GM18517 (cell line): ENCODE measurements at regions not wholly inside any gene's neighbourhood (a gene's known extent, or its start where the extent isn't known, plus 50 kb on each side); places are given as distances from the start of the nearest gene placed in this dataset.
"Not testable (repeated sequence)": the region's sequence is repeated elsewhere in the genome, so short reads cannot be mapped to it uniquely, and the experiment has no call there.

Experiments used
- ATAC-seq: cut with Tn5 transposase; IDR thresholded peaks from one replicate; pipeline ENCODE4 v1.9.1; 2021; ENCODE audit warnings: mild to moderate bottlenecking, moderate library complexity; ENCODE audit not compliant: unreplicated experiment

DNA sequence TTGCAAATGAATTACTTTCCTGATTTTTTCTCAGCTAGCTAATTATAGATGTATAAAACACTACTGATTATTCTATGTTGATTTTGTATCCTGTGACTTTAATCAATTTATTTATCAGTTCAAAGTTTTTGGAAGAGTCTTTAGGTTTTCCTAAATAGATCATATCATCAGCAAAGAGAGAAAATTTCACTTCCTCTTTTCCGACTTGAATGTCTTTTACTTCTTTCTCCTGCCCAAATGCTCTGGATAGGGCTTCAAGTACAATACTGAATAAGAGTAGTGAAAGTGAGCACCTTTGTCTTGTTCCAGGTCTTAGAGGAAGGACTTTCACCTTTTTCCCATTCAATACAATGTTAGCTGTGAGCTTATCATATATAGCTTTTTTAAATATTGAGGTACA is 417.9 kb downstream of the PDGFC start:
- ATAC-seq, result no peak

DNA sequence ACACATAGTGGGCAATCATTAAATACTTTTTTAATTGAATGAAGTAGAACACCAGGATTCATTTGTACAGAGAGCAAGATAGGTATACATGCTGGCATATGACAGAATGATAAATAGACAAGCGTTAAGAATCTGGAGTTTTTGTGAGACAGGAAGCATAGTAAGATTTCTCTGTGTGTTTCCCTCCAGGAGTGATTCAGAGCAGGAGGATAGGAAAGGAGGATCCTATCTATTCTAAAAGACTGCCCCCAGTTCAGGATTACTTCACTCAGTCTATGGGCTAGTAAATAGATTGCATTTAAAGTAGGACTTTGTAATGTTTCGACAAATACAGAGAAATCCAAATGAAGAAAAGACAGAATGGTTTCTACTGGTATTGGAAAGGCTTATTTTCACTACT is 423.7 kb downstream of the PDGFC start:
- no peak for ATAC-seq

DNA sequence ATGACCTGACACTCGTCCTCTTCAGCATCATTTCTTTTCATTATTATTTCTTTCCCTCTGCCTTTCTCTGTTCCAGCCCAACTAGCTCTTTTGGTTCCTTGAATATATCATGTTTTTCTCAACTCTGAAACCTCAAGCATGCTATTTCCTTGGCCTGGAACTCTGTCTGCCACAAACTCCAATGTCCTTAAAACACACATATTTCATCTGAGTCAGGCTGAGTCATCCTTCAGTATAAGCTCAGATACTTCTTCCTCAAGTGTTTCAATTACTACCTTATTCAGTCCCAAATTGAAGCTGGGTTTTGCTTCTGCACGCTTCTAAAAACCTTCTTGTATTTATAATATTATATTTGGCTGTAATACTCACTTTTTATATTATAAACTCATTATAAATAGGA is 424.2 kb downstream of the PDGFC start:
- ATAC-seq, result no peak

DNA sequence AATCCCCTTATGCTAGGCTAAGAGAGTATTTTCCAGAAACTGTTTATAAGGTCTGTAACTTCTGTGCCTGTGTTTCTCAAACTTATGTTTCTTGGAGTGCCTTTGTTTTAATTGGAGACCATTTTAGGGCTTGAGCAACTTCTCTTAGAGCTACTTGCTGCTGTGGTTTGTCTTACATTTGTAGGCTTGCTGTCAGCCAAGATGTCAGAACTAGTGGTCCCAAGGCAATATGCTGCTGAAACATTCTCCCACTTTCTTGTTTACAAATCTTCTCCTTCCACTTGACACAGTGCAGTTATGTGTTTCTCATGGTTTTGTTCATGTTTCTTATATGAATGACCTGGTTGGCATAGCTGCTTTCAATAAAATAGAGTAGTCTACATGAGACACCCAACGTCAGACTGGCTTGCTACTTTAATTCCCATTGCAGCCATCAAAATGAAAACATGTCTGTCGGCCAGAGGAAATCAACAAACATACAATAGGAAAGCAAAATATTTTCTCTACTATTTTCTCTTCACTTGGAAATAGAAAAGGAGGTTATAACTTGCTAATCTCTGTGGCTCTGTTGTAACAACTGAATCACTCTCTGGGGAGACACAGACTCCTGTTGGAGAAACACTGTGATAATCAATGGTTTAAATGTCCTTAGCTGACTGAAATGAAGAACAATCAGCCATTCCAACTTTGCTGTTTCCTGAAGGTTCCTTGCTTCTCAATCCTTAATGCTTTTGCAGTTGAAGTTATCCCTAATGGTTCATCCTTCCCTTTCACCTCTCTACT is 426.4 kb downstream of the PDGFC start:
- ATAC-seq, result no peak

DNA sequence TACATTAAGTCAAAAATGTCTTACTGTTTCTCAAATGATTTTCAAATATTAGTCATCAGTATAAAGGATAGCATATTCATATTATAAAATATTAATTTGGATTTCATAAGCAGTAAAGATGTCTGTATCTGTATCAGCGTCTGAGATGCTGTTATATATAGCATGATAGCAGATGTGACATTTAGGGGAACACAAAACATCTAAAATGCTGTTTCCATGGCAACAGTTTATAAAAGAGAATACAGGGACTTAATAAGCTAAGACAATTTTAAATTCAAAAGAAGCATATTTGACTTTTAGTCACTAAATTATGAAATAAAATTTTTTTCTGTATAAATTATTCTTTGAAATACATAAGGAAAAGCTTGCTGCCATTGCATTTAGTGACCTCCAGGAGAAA is 432.2 kb downstream of the PDGFC start:
- ATAC-seq, result no peak

DNA sequence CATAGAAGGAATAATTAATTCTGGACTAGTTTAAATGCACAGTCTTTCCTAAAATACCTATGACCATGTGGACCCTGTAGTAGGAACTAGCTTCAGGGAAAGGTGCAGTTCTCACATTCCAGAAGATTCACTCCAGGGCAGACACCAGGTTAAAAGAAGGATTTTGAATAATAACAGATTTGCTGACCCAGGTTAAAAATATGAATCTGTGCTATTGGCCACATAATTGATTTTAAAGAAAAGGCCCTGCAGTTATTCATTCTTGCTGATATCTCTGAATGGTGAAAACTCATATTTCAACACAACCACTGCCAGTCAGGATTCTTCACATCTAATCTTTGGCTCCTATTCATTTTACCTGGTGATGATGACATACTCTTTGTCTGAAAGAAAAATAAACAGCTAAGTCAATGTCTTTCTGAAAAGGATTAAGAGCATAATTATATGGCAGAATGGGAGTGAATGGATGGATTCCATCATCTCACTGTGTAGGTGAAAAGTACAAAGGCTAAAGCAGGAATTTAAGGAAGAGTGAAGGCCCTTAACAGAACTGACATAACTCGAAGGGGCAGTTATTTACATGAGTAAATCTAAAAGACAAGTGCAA is 432.8 kb downstream of the PDGFC start:
- no peak for ATAC-seq

DNA sequence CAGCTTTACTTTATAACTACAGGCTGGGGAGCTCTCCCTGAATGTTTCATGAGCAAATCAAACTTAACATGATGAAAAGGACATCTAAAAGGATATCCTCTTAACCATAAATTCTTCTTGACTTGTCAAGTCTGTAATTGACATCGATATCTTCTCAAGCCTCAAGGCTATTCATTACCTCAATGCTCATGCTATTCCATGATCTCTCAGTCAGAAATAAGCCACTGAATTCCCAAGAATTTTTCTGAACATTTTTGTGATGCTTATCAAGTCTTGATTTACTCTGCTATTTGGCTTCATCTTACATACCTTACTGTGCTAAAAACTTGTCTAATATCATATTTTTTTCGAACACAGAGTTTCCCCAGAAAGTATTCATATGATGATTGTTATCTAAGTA is 433.4 kb downstream of the PDGFC start:
- no peak for ATAC-seq

DNA sequence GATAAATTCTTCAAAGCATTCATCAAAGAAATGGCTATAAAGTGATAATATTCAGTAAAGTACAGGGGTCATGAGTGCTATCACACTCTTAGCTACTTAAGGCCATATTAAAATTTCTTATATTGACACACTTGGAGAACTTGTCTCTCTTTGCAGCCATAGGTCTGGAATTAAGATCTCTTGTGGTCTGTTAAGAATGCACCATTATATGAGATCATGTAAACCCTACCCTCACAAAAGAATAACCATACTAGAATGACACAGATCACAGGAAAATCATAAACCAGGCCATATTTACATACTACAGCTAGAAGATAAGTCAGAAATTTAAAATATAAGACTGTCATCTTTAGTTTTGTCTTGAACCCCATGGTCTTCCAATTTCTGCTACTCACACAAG is 434.3 kb downstream of the PDGFC start:
- no peak for ATAC-seq

DNA sequence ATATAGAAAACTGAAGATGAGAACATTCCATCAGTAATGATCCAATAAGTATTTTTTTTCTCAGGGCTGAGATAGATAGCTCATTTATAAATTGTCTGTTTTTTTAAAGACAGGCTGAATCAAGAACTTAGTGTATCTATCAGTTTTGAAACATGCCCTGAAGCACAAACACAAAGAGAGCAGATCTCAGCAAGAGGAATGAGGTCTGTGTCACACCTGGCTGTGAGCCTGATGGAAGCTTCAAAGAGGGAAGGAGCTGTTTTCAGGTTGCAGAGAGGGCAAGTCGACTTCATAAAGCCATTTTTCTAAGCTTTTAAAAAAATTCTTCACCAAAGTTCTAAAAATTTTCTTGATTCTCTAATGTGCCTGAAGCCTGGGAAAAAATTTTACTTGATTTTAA is 434.9 kb downstream of the PDGFC start:
- ATAC-seq, result no peak

DNA sequence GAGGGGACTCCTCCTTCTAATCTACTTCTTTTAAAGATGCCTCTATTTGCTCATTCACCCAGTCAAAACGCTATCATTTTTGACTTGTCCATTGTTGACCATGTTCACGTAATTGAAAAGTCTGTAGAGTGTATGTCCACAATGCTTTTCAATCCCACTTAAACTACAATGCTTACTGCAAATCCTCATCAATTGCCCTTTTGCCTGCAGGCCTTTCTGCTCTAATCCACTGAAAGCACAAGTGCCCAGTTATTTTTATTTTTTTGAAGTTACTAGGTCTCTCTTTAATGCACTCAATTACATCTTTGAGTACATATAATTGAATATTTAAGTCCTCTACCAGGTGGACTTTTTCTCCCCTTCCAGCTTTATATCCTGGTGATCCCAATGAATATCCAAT is 437.4 kb downstream of the PDGFC start:
- ATAC-seq, result no peak

DNA sequence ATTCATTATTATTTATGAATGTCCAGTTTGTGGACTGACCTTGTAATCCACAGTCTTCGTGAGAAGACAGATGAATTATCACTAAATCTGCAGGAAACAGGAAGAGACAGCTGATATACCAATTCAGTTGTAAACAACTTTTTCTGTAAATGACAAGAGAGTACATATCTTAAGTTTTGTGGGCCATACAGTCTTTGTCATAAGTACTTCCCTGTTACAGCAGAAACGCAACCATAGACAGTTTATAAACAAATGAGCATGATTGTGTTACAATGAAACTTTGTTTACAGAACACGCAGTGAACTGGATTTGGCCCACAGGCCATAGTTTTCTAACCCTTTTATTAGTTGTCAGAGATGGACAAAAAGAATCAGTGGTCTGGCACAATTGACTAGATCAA is 443.4 kb downstream of the PDGFC start:
- ATAC-seq, result no peak

DNA sequence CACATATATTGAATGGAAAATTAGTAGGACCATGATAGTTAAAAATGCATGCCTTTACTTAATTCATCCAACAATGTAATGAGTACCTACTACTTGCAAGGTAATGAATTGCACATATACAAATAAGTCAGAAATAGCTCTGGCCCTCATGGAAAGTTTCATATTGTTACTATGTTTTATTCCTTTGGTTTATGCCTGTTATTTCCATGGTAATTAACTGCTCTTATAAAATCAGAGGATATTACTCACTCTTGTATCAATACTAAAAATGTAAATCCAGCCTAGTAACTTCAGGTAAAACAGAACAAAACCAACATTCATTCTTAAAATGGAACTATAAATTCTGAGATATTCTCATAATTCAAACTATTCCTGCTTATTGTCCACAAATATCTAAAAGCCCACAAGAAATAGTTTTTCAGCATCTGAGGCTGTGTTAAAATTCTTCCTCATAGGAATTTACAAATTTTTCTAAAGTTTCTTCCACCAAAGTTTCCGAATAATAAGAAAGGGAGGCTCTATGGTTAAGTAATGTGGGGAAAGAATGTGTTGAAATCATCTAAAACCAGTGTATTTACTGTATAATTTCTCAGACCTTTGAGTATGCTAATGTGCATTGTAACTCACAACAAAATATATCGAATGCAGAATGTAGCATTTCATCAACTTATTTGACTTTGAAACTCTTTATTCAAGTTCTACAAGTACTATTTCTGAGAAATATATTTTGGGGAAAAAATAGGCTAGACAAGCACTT is 444.2 kb downstream of the PDGFC start:
- no peak for ATAC-seq

DNA sequence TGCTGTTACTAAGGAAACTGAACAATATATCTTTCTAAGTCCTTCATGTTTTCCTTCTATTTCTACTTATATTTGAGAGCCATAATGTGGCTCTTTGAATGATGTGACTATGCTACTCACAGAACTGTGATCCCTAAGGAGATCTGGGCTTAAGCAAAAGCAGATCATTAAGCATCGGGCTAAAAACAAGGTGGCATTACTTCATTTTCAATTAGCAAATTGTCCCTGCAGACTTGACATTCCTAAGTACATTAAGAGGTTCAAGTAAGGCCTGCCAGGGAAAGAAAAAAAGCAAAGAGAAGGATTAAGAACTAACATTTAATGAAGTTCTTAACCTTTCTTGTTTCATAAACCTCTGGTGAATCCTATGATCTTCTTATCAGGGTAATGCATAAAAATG is 447.6 kb downstream of the PDGFC start:
- no peak for ATAC-seq

DNA sequence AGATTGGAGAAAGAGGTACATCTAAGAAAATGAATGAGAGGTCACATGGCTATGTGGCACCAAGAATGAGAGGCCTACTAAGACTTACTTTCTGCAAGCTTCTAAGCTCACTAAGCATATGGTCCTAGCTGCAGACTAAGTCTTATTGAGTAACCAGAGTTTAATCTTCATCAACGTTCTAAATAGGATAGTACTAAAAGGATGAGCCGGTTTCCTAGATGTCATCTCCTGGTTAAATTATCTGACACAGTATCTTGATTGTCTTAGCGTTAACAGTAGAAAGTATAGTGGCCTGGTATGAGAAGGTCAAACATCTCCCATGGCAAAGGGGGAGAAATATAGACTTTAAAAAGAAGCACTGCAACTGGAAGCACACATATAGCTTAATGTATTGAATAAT is 448.1 kb downstream of the PDGFC start:
- no peak for ATAC-seq

DNA sequence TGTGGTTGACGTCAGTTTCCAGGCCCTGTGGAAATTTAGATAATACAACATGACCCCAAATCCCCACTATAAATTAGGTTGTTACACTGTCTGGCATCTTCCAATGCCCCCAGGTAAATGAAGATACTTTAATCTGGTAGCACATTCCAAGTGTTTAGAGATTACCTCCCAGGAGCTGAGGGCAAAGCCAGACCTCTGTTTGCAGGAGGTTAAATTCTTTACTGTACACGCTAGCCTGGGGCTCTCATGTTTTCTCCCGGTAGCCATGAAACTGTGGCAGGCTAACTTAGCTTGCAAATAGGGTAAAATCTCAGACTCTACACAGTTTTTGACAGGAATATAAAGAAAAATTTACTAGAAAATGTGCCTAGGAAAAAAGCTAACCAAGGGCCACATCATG is 450.0 kb downstream of the PDGFC start:
- no peak for ATAC-seq

DNA sequence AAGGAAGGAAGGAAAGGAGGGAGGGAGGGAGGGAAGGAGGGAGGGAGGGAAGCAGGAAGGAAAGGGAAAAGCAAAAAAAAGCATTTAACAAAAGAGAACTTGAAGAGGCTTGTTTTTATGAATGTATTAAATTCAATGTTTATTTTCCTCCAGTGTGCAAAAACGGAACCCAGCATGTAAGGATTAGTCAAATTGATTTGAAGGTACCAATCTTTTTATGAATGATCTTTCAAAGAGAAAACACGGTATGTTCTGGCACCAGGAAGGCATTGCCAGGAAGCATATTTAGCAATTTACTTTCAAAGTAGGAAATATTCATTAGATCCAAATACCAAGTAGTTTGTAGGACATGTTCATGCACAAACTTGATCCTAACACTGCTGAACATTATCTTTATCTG is 453.6 kb downstream of the PDGFC start:
- ATAC-seq, result no peak

DNA sequence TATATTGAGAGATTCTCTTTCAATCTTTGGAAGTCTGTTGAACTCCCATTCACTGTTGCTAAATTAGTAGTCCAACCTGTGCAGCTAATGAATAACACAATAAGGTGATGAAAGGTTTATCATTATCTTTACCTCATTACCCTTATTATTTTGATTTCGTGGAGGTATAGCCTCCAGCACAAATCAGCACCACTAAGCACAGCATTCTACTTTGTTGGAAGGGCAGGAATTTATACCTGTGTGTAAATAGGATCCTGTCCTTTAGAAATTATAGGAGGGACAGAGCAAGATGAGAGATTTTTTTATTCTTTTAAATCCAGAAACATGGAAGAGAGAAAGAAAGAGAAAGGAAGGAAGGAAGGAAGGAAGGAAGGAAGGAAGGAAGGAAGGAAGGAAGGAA is 454.1 kb downstream of the PDGFC start:
- no peak for ATAC-seq

DNA sequence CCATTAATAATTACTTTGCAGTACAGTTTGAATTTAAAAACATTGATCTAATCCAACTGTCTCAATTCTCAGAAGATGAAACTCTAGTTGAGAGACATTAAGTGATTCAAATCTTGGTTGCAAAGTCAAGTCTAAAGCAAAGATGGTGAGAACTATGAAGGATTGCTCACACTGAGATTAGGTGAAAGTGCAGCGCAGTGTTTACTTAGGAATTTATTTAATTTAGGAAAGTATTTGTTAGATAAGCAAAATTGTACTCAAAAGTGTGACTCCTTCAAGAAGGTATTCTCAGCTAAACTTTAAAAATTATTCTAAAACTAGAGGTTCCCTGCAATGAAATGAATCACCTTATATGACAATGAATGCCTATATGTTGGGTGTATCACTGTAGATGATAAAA is 454.9 kb downstream of the PDGFC start:
- ATAC-seq, result no peak

DNA sequence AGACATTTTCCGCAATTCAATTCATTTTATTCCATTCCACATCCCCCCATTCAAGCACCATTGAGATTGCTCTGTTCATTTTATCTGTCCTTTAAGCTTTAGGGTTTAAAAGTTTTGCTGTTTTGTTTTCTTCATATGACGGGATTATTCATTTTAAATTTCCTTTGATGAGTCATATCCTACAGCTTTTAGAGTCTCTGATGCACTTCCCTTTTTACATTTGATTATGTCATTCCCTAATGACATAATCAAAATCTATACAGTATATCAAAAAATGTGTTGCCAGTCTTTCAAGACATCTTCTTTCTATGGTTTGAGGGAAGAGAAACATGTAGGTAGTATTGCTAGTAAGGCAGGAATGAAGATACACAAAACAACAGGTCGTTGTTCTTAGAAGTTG is 456.3 kb downstream of the PDGFC start:
- no peak for ATAC-seq

DNA sequence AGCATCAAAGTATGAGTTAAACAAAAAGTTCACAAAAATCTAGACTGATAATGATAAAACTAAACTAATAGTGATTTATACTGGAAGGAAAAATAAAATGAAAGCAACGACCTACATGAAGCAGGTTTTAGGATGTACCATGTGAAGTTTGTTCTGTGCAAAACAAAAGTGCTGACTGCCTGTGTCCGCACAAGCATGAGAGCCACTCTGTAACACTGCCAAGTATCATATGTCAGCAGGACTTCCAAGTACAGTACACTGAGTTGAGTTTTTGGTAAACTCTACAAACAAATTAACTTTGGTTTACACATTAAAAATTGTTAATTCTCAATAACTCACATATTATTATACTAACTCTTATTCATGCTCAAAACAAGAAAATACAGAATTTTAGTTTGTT is 459.0 kb downstream of the PDGFC start:
- ATAC-seq, result no peak

DNA sequence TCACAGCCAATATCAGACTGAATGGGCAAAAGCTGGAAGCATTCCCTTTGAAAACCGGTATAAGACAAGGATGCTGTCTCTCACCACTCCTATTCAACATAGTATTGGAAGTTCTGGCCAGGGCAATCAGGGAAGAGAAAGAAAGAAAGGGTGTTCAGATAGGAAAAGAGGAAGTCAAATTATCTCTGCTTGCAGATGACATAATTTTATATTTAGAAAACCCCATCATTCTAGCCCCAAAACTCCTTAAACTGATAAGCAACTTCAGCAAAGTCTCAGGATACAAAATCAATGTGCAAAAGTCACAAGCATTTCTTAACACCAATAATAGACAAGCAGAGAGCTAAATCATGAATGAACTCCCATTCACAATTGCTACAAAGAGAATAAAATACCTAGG is 461.7 kb downstream of the PDGFC start:
- not testable (repeated sequence) for ATAC-seq

DNA sequence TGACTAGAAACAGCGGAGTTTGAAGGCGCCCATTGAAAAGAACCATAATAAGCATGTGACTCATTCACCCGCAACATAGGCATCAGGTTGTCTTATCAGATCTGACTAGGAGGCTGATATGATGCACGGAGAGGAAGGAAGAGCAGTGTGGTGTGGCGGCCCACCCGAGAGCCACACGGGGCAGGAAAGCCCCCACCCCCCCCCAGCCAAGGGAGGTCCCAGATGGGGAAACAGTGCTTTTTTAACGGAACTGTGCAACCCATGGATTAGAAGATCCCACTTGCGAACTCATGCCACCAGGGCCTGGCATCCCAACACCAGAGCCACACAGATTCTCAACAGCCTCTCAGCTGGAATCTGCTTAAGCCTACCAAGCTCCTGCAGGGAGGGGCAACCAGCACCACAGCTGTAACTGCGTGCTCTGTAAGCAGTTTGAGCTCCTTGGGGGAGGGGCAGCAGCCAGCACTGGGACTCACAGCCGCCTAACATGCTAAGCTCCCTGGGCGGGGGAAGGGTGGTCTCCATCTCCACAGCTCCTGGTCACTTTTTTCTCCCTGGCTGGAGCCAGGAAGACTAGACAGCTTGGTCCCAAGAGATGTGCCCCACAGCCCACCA is 466.2 kb downstream of the PDGFC start:
- no peak for ATAC-seq
